SH-SY5Y (cell line): ENCODE measurements at regions not wholly inside any gene's neighbourhood (a gene's known extent, or its start where the extent isn't known, plus 50 kb on each side); places are given as distances from the start of the nearest gene placed in this dataset.

Experiments used
- GATA2 ChIP-seq: IDR thresholded peaks from 2 replicates; pipeline ENCODE4 v1.6.1; 2011; ENCODE audit warnings: mild to moderate bottlenecking, low read depth, low read length
- GATA3 ChIP-seq: IDR thresholded peaks from 2 replicates; pipeline ENCODE4 v1.6.1; 2011; ENCODE audit warnings: low read depth, mild to moderate bottlenecking, low read length, moderate library complexity

DNA sequence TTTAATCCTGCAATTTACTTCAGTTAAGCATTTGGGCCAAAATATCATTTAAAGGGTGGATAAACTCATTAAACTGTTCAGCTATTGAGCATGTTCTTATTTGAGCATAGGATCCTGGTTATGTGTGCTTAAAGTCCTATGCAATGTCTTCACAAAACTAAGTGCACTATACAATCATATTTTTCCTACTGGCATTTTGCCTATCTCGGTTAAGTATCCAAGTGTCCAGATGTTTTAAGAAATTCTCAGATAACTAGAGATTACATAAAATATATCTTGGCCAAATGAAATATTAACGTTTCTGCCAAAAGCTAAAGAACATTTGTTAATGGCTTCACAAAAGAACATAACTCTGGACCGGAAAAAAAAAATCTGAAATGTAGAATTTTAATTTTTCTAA is 250.8 kb upstream of the LRFN5 start:
- TF ChIP-seq GATA2 (no peak), GATA3 (no peak)

DNA sequence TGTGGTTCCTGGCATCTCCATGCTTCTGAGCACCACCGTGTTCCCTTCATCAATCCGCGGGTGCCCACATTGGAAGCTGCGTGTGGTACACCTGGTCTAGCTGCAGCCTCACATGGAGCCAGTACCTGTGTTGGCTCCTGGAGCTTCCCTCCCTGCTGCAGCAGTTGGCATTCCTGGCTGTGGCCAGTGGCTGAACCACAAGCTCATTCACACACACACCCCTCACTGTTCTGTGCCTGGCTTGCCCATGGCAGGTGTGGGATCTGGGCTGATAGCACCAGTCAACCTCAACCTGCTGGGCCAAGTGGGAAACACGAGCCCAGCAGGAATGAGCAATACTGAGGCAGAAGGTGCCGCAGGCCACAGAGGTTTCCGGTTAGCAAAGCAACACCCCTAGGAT is 256.2 kb upstream of the LRFN5 start:
- TF ChIP-seq GATA3 (no peak), GATA2 (no peak)

DNA sequence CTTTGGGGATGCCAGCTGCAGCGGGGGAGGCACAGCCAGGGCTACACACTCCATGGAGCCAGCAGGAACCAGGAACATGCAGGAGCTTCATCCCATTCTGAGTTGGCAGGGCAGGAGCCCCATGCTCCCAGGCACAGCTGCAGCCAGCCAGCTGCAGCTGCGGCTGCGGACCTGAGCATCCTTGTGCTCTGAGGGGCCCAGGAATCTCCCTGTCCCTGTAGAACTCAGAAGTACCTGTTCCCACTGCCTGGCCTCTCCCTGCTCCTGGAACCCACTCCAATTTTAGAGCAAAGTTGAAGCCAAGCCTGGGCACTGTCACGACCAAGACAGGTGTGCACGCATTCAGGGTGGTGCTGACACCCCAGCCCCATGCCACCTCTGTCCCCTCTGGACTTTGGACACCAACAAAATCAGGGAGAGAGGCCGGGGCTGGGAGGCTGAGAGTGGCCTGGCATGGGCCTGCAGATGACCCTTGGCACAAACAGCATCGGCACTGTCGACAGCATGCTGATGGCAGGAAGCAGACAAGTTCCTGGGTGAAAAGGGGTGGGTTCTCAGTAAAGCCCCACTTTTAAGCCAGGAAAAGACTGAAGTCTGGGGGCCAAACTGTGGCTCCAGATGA is 257.3 kb upstream of the LRFN5 start:
- TF ChIP-seq GATA2 (no peak), GATA3 (no peak)

GRCh38 chr14:41343857-41344256 is 262.8 kb upstream of the LRFN5 start:
- TF ChIP-seq GATA2 (no peak), GATA3 (no peak)

- TF ChIP-seq GATA3 (no peak), GATA2 (no peak)
Observed at GRCh38 chr14:41313196-41313595, 293.5 kb upstream of the LRFN5 start.

GRCh38 chr14:41303506-41303905 is 303.2 kb upstream of the LRFN5 start:
- TF ChIP-seq GATA2 (no peak), GATA3 (no peak)

DNA sequence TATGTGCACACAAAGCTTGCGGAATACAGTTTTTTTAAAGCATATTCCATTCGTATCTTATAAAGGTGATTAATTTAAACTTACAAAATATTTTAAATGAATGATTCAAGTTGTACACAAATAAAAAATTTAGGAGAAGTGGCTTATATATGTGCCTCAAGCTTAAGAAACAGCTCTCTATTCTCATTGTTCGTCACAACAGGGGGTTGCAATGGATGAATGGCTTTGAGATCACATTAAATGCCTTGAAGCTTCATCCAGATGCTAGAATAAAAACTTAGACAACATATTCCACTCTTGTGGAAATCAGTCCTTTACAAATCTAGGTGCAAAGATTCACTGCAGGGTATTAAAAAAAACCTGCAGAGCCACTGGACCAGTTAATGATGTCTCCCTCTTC is 303.9 kb upstream of the LRFN5 start:
- TF ChIP-seq GATA3: no peak
- TF ChIP-seq GATA2: no peak

GRCh38 chr14:41299924-41300323 is 306.8 kb upstream of the LRFN5 start:
- TF ChIP-seq GATA3 (no peak), GATA2 (no peak)

DNA sequence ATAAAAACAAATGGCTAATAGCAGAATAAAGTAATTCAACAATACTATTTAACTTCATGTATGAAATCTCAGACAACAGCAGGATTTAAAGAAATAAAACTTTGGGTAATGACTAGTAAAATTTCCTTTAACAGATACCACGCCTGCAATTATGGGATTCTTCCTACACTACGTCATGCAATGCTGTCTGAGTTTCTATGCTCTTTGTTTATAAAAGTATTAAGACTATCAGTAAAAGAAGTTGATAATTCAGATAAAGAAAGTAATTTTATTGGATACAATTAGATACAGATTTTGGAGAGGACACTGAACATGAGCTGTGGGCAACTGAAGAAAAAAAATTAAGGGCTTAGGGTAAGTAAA is 308.4 kb upstream of the LRFN5 start:
- TF ChIP-seq GATA2: no peak
- TF ChIP-seq GATA3: no peak

- TF ChIP-seq GATA2: no peak
- no peak for TF ChIP-seq GATA3
Observed at GRCh38 chr14:41297576-41298327, 308.9 kb upstream of the LRFN5 start.

DNA sequence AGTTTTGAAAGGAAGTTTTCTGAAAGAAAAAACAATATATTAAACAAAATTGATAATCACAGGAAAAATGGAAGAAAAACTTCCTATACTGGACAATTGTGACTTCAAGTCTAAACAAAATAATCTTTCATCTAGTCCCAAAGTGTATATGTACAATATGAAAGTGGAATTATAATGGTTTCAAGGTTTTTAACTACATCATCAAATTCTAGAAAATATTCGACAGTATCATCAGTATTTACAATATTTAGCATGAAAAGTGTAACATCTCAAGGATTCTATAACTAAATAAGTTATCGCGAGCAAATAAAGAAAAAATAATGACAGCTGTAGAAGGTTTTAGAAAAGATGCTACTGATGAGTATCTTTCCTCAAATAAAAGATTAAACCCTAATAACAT is 310.9 kb upstream of the LRFN5 start:
- TF ChIP-seq GATA3 (no peak), GATA2 (no peak)

GRCh38 chr14:41289025-41289424 is 317.7 kb upstream of the LRFN5 start:
- no peak for TF ChIP-seq GATA2
- no peak for TF ChIP-seq GATA3

GRCh38 chr14:41285186-41285748 is 321.4 kb upstream of the LRFN5 start:
- TF ChIP-seq GATA3 (no peak), GATA2 (no peak)

GRCh38 chr14:41280745-41281144 is 325.9 kb upstream of the LRFN5 start:
- TF ChIP-seq GATA3 (no peak), GATA2 (no peak)

GRCh38 chr14:41277450-41277849 is 329.2 kb upstream of the LRFN5 start:
- no peak for TF ChIP-seq GATA3
- no peak for TF ChIP-seq GATA2

DNA sequence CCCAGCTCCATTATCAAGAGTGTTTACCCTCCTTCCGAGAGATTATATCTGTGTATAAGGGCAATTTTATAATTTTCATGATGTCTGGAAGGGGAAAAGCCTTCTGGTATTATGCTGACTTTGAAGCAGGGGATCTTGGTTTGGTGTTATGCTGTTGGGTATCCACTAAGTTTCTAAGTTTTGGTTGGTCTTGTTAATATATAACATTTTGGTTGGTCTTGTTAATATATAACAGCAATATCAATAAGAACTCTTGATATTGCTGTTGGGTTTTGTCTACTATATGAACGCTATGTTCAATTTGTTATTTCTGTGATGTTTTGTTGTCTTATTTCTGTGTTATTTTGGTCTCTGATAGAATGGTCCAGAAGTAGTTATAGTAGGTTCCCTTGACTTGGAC is 349.2 kb upstream of the LRFN5 start:
- TF ChIP-seq GATA2 (no peak), GATA3 (no peak)
